ENCODE measurements at regions not wholly inside any gene's neighbourhood (a gene's known extent, or its start where the extent isn't known, plus 50 kb on each side); places are given as distances from the start of the nearest gene placed in this dataset.

GRCh38 chr13:30124131-30124768 is 183.1 kb downstream of the KATNAL1 start:
- Histone ChIP-seq H3K27ac (ENCODE audit: low read length) (no peak overlapping the region), H3K4me1 (ENCODE audit: control insufficient read depth in 1 of 2, extremely low read depth in 1 of 2, insufficient read depth in 2 of 2, low read length in 2 of 2) (peaks cover 24% of the 10 kb centered on the region in 2 experiments), H3K27me3 (replicated peaks in 1 of 2; ENCODE audit: control insufficient read depth in 2 of 2, extremely low read depth in 1 of 2, insufficient read depth in 2 of 2, low read length in 1 of 2) (no peaks in the 10 kb centered on the region), H3K4me3 (ENCODE audit: control insufficient read depth in 1 of 2, extremely low read depth in 1 of 2, low read length in 1 of 2) (no peak overlapping the region), H3K36me3 (ENCODE audit: control insufficient read depth in 2 of 2, extremely low read depth in 1 of 2, insufficient read depth in 1 of 2, low read length in 1 of 2) (no peaks in the 10 kb centered on the region), H3K9me3 (no peaks in the 10 kb centered on the region)
- CTCF ChIA-PET = interaction anchor here in 1 of 2 donors (0.6 to 2.5 kb wide), 3 partner anchors 8 to 11 kb away, joined by 7 to 10 read pairs (median 10); no protein-coding TSS in a partner anchor
- no peak for DNase-seq
- no peaks in the 10 kb centered on the region for H3K27me3 Mint-ChIP-seq
- no peak overlapping the region for H3K27ac Mint-ChIP-seq
- WGBS (ENCODE audit: insufficient coverage) = 85% methylated on average over 13 of the region's 18 CpGs
- peaks cover 31 to 51% (median 32%) of the 10 kb centered on the region in 3 donors for H3K4me1 Mint-ChIP-seq
- H3K4me3 Mint-ChIP-seq = no peak overlapping the region
- ATAC-seq (replicated peaks in 1 of 4) = no peak
- POLR2A ChIA-PET = interaction anchor here in 1 of 2 donors (0.6 kb wide), 1 partner anchor 611 kb away, joined by 11 read pairs; the partner anchor contains the start of gene ALOX5AP
- no peaks in the 10 kb centered on the region for H3K36me3 Mint-ChIP-seq
- no peaks in the 10 kb centered on the region for H3K9me3 Mint-ChIP-seq

DNA sequence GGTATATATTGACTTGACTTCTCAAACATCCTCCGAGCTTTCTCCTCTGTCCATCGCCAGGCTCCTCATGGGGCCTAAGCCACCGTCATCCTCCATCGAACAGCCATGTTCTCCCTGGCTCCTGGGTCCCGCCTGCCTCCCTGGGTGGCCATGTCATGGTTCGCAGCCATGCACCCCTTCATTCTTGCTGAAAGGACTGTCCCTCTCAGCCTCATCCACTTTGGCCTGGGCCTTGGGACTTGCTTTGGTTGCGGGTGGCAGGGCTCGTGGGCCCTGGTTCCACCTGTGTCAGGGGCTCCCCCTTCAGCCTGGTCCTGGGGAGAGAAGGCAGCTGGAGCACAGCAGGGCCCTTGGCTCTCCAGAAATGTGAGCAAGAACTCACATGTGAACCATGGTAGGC is 183.8 kb downstream of the KATNAL1 start:
- no peaks in the 10 kb centered on the region for H3K9me3 Mint-ChIP-seq
- Histone ChIP-seq H3K27me3 (replicated peaks in 1 of 2; ENCODE audit: control insufficient read depth in 2 of 2, extremely low read depth in 1 of 2, insufficient read depth in 2 of 2, low read length in 1 of 2) (no peaks in the 10 kb centered on the region), H3K4me3 (ENCODE audit: control insufficient read depth in 1 of 2, extremely low read depth in 1 of 2, low read length in 1 of 2) (no peak overlapping the region), H3K9me3 (no peaks in the 10 kb centered on the region), H3K27ac (ENCODE audit: low read length) (no peak overlapping the region), H3K4me1 (ENCODE audit: control insufficient read depth in 1 of 2, extremely low read depth in 1 of 2, insufficient read depth in 2 of 2, low read length in 2 of 2) (peaks cover 29% of the 10 kb centered on the region in 2 experiments), H3K36me3 (ENCODE audit: control insufficient read depth in 2 of 2, extremely low read depth in 1 of 2, insufficient read depth in 1 of 2, low read length in 1 of 2) (no peaks in the 10 kb centered on the region)
- CTCF ChIA-PET = interaction anchor here (0.6 to 5.2 kb wide), 5 partner anchors 8 to 353 kb away, joined by 7 to 22 read pairs (median 10); no protein-coding TSS in a partner anchor
- POLR2A ChIA-PET = no interaction called here
- ATAC-seq (replicated peaks in 1 of 4) (no peak), DNase-seq (no peak)
- H3K27ac Mint-ChIP-seq = no peak overlapping the region
- H3K4me3 Mint-ChIP-seq = no peak overlapping the region
- no peaks in the 10 kb centered on the region for H3K27me3 Mint-ChIP-seq
- no peaks in the 10 kb centered on the region for H3K36me3 Mint-ChIP-seq
- 96% methylated on average over 8 of the region's 8 CpGs for WGBS (ENCODE audit: insufficient coverage)
- H3K4me1 Mint-ChIP-seq = peaks cover 34 to 54% (median 35%) of the 10 kb centered on the region in 3 donors

DNA sequence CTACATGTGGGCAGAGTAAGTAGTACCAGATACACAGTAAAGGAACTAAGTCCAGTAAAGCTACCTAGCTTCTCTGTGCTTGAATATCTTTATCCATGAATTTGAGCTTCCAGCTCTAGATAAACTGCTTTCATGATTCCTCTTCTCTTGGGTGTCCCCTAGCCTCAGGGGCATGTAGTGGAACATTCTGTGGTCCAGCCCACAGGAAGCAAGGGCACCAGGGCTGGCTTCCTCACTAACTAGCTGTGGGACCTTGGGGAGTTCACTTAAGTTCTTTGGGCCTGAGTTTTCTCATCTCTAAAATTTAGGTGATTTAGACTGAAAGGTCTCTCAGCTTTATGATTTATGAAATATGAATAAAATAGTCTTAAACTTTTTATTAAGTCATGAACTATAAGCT is 185.7 kb downstream of the KATNAL1 start:
- Mint-ChIP-seq H3K4me3 (no peak overlapping the region), H3K27me3 (no peaks in the 10 kb centered on the region), H3K9me3 (no peaks in the 10 kb centered on the region), H3K4me1 (peaks cover 37 to 54% (median 40%) of the 10 kb centered on the region in 3 donors), H3K36me3 (no peaks in the 10 kb centered on the region), H3K27ac (no peak overlapping the region)
- ChIA-PET CTCF (interaction anchor here (0.7 to 5.2 kb wide), 7 partner anchors 8 to 351 kb away, joined by 3 to 22 read pairs (median 6); no protein-coding TSS in a partner anchor), POLR2A (no interaction called here)
- ATAC-seq (replicated peaks in 1 of 4) (no peak), DNase-seq (no peak)
- no peaks in the 10 kb centered on the region for H3K9me3 ChIP-seq
- H3K4me3 ChIP-seq (ENCODE audit: control insufficient read depth in 1 of 2, extremely low read depth in 1 of 2, low read length in 1 of 2) = no peak overlapping the region
- no peaks in the 10 kb centered on the region for H3K27me3 ChIP-seq (replicated peaks in 1 of 2; ENCODE audit: control insufficient read depth in 2 of 2, extremely low read depth in 1 of 2, insufficient read depth in 2 of 2, low read length in 1 of 2)
- no peaks in the 10 kb centered on the region for H3K36me3 ChIP-seq (ENCODE audit: control insufficient read depth in 2 of 2, extremely low read depth in 1 of 2, insufficient read depth in 1 of 2, low read length in 1 of 2)
- H3K4me1 ChIP-seq (ENCODE audit: control insufficient read depth in 1 of 2, extremely low read depth in 1 of 2, insufficient read depth in 2 of 2, low read length in 2 of 2) = peaks cover 21 to 30% of the 10 kb centered on the region in 2 experiments
- H3K27ac ChIP-seq (ENCODE audit: low read length) = no peak overlapping the region

DNA sequence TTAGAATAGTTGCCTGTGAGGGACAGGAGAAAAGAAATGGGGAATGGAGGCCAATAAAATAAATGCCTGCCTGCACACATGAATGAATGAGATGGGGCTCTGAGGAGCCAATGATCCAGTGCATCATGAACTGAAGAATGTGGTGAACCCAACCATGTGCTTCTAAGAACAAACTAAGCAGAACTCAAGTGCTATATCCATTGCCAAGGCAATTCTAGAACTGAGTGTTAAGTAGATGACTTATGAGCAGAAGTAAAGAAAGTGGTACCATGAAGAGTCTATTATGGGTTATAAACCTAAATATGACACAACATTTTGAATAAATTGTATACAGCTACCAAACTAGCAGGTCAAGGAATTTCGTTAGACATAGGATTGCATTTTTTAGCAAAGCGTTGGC is 186.1 kb downstream of the KATNAL1 start:
- ChIA-PET POLR2A (no interaction called here), CTCF (interaction anchor here (0.8 to 5.2 kb wide), 5 partner anchors 8 to 350 kb away, joined by 3 to 22 read pairs (median 6); no protein-coding TSS in a partner anchor)
- peaks cover 37 to 54% (median 40%) of the 10 kb centered on the region in 3 donors for H3K4me1 Mint-ChIP-seq
- no peak overlapping the region for H3K27ac Mint-ChIP-seq
- ATAC-seq (replicated peaks in 1 of 4) = no peak
- Histone ChIP-seq H3K27me3 (replicated peaks in 1 of 2; ENCODE audit: control insufficient read depth in 2 of 2, extremely low read depth in 1 of 2, insufficient read depth in 2 of 2, low read length in 1 of 2) (no peaks in the 10 kb centered on the region), H3K27ac (ENCODE audit: low read length) (no peak overlapping the region), H3K36me3 (ENCODE audit: control insufficient read depth in 2 of 2, extremely low read depth in 1 of 2, insufficient read depth in 1 of 2, low read length in 1 of 2) (no peaks in the 10 kb centered on the region), H3K4me3 (ENCODE audit: control insufficient read depth in 1 of 2, extremely low read depth in 1 of 2, low read length in 1 of 2) (no peak overlapping the region), H3K4me1 (ENCODE audit: control insufficient read depth in 1 of 2, extremely low read depth in 1 of 2, insufficient read depth in 2 of 2, low read length in 2 of 2) (peaks cover 21 to 30% of the 10 kb centered on the region in 2 experiments), H3K9me3 (no peaks in the 10 kb centered on the region)
- DNase-seq = no peak
- H3K27me3 Mint-ChIP-seq = no peaks in the 10 kb centered on the region
- 80% methylated on average over 1 of the region's 2 CpGs for WGBS (ENCODE audit: insufficient coverage)
- H3K36me3 Mint-ChIP-seq = no peaks in the 10 kb centered on the region
- peak overlapping the region in 1 of 3 donors; percentile 9 for H3K4me3 Mint-ChIP-seq
- H3K9me3 Mint-ChIP-seq = no peaks in the 10 kb centered on the region

DNA sequence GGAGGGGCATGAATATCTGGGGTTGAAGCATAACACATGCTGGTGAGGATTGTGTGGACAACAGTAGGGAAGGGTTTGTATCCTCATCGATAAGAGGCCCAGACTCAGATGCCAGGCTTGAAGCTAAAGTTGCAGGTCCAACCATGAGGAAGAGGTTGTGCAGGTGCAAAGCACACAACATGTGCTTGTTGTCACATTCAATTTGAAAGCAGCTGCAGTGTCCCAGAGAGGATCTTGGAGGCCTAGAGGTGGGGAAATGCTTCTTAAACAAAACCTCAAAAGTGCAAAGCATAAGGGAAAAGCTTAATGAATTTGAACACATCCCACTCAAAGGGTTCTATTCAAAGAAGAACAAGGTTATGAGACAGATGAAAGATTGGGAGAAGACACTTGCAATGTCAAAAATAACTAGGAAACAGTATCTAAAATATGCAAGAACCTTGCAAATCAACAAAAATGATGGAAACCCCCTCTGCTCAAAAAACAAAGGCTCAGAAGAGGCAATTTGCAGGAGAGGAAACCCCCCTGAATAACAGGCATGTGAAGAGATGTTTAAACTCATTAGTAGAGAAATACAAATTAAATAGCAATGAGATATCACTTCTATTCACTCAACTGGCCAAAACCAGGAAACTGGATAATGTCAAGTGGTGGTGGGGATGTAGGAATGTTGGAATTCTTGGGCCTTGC is 187.1 kb downstream of the KATNAL1 start:
- no peaks in the 10 kb centered on the region for H3K36me3 Mint-ChIP-seq
- Histone ChIP-seq H3K9me3 (no peaks in the 10 kb centered on the region), H3K27ac (ENCODE audit: low read length) (no peak overlapping the region), H3K36me3 (ENCODE audit: control insufficient read depth in 2 of 2, extremely low read depth in 1 of 2, insufficient read depth in 1 of 2, low read length in 1 of 2) (no peaks in the 10 kb centered on the region), H3K4me3 (ENCODE audit: control insufficient read depth in 1 of 2, extremely low read depth in 1 of 2, low read length in 1 of 2) (peak overlapping the region in 1 of 2 donors; percentile 2), H3K4me1 (ENCODE audit: control insufficient read depth in 1 of 2, extremely low read depth in 1 of 2, insufficient read depth in 2 of 2, low read length in 2 of 2) (peaks cover 22 to 30% of the 10 kb centered on the region in 2 experiments), H3K27me3 (replicated peaks in 1 of 2; ENCODE audit: control insufficient read depth in 2 of 2, extremely low read depth in 1 of 2, insufficient read depth in 2 of 2, low read length in 1 of 2) (no peaks in the 10 kb centered on the region)
- H3K27me3 Mint-ChIP-seq = no peaks in the 10 kb centered on the region
- ATAC-seq (replicated peaks in 1 of 4) = no peak
- CTCF ChIA-PET = interaction anchor here in 1 of 2 donors (1.2 to 5.2 kb wide), 3 partner anchors 12 to 612 kb away, joined by 4 to 18 read pairs (median 7); no protein-coding TSS in a partner anchor
- peaks cover 38 to 55% (median 40%) of the 10 kb centered on the region in 3 donors for H3K4me1 Mint-ChIP-seq
- 50% methylated on average over 1 of the region's 1 CpG for WGBS (ENCODE audit: insufficient coverage)
- no peaks in the 10 kb centered on the region for H3K9me3 Mint-ChIP-seq
- POLR2A ChIA-PET = no interaction called here
- peak overlapping the region in 1 of 3 donors; percentile 32 for H3K4me3 Mint-ChIP-seq
- peak overlapping the region; percentile 7 to 45 for H3K27ac Mint-ChIP-seq
- DNase-seq = peak in 1 of 35 experiments; percentile 40

- H3K4me3 ChIP-seq (ENCODE audit: control insufficient read depth in 1 of 2, extremely low read depth in 1 of 2, low read length in 1 of 2) = peak overlapping the region in 1 of 2 donors; percentile 2
- H3K9me3 Mint-ChIP-seq = no peaks in the 10 kb centered on the region
- no peaks in the 10 kb centered on the region for H3K27me3 Mint-ChIP-seq
- peak overlapping the region; percentile 14 for H3K27ac ChIP-seq (ENCODE audit: low read length)
- DNase-seq (peak in 25 of 35 experiments; percentile 12 to 59 (median 34)), ATAC-seq (replicated peaks in 1 of 4) (peak; percentile 36 to 65 (median 50))
- no peaks in the 10 kb centered on the region for H3K27me3 ChIP-seq (replicated peaks in 1 of 2; ENCODE audit: control insufficient read depth in 2 of 2, extremely low read depth in 1 of 2, insufficient read depth in 2 of 2, low read length in 1 of 2)
- H3K9me3 ChIP-seq = no peaks in the 10 kb centered on the region
- H3K4me1 Mint-ChIP-seq = peaks cover 41 to 59% (median 43%) of the 10 kb centered on the region in 3 donors
- 12% methylated on average over 6 of the region's 6 CpGs for WGBS (ENCODE audit: insufficient coverage)
- H3K4me1 ChIP-seq (ENCODE audit: control insufficient read depth in 1 of 2, extremely low read depth in 1 of 2, insufficient read depth in 2 of 2, low read length in 2 of 2) = peaks cover 26 to 30% of the 10 kb centered on the region in 2 experiments
- H3K36me3 ChIP-seq (ENCODE audit: control insufficient read depth in 2 of 2, extremely low read depth in 1 of 2, insufficient read depth in 1 of 2, low read length in 1 of 2) = no peaks in the 10 kb centered on the region
- CTCF ChIA-PET = interaction anchor here (1.2 to 5.2 kb wide), 4 partner anchors 13 to 611 kb away, joined by 4 to 18 read pairs (median 6); no protein-coding TSS in a partner anchor
- H3K4me3 Mint-ChIP-seq = peak overlapping the region in 2 of 3 donors; percentile 6 to 32
- POLR2A ChIA-PET = interaction anchor here (0.5 to 0.8 kb wide), 2 partner anchors 390 to 560 kb away, joined by 3 to 5 read pairs; no protein-coding TSS in a partner anchor
- H3K27ac Mint-ChIP-seq = peak overlapping the region; percentile 1 to 46
- H3K36me3 Mint-ChIP-seq = no peaks in the 10 kb centered on the region
These were observed 187.9 kb downstream of the KATNAL1 start for GRCh38 chr13:30119476-30119875.

Data from T-cell (primary cell).